A549 (cell line): ENCODE measurements at regions not wholly inside any gene's neighbourhood (a gene's known extent, or its start where the extent isn't known, plus 50 kb on each side); places are given as distances from the start of the nearest gene placed in this dataset.

Experiments
- ATAC-seq, 2 experiments: fragments of 200-7000 bp in 1 of 2; fragments of >200 bp in 1 of 2; cut with Nextera tagmentation in 1 of 2; cut with Tn5 transposase in 1 of 2; 3 replicates each; pipeline versions ENCODE4 v1.8.0 to v1.9.1; 2018 to 2020; ENCODE audit warnings: mild to moderate bottlenecking in 1 of 2, moderate library complexity in 1 of 2
- CTCF ChIA-PET: fragments of 300-600 bp; sonication (Branson Sonifier 250); formaldehyde crosslinking; extraction: SDS; loops from one replicate; lab custom pipeline; 2021; ENCODE audit warnings: antibody characterized with exemption, inconsistent platforms; lab: Yijun Ruan, JAX
- POLR2A ChIA-PET: fragments of 350-600 bp; formaldehyde crosslinking; extraction: SDS; loops from one replicate; lab custom pipeline; 2021; ENCODE audit warnings: antibody characterized with exemption, inconsistent platforms; lab: Yijun Ruan, JAX
- DNase-seq, 2 experiments: peaks; one replicate each; pipeline versions ENCODE4 v3.0.0 to v3.0.0-alpha.2; 2011 to 2016; ENCODE audit warnings: low read depth in 1 of 2, low spot score in 1 of 2
- FAIRE-seq: peaks from 2 replicates; lab custom pipeline; 2011; peaks lifted over from hg19 to GRCh38; lab: Jason Lieb, UNC
- H3K27ac ChIP-seq, 2 experiments: fragments of >200 bp; sonication (Bioruptor Twin); formaldehyde crosslinking; 3 replicates each; pipeline ENCODE4 v1.5.1; 2016 to 2017
- H3K4me1 ChIP-seq: fragments of >200 bp; sonication (Bioruptor Twin); formaldehyde crosslinking; 3 replicates; pipeline ENCODE4 v1.6.1; 2016
- H3K4me2 ChIP-seq: fragments of >200 bp; sonication (Bioruptor Twin); formaldehyde crosslinking; 3 replicates; pipeline ENCODE4 v1.6.1; 2016
- H3K4me3 ChIP-seq: fragments of >200 bp; sonication (Bioruptor Twin); formaldehyde crosslinking; 3 replicates; pipeline ENCODE4 v1.5.1; 2016
- H3K9me3 ChIP-seq: fragments of >200 bp; sonication (Bioruptor Twin); formaldehyde crosslinking; 3 replicates; pipeline ENCODE4 v1.6.1; 2016
- ATOH8 ChIP-seq: fragments of 250-450 bp; sonication (Bioruptor Pico); IDR thresholded peaks from 2 replicates; pipeline ENCODE4 v1.5.0; 2020; ENCODE audit warnings: low read depth, mild to moderate bottlenecking, moderate library complexity
- BCL3 ChIP-seq: fragments of >200 bp; sonication (Bioruptor Twin); formaldehyde crosslinking; IDR thresholded peaks from 3 replicates; pipeline ENCODE4 v1.6.1; 2016
- CBX2 ChIP-seq: fragments of 200-600 bp; sonication (generic); IDR thresholded peaks from 2 replicates; pipeline ENCODE4 v1.6.1; 2016; ENCODE audit warnings: low read depth, mild to moderate bottlenecking, borderline replicate concordance
- CHD4 ChIP-seq: fragments of 200-600 bp; sonication (generic); IDR thresholded peaks from 2 replicates; pipeline ENCODE4 v1.6.1; 2016; ENCODE audit warnings: antibody characterized with exemption, mild to moderate bottlenecking, borderline replicate concordance
- FOSL2 ChIP-seq, 2 experiments: fragments of 450-650 bp in 1 of 2; fragments of >200 bp in 1 of 2; sonication (Bioruptor Twin) in 1 of 2; formaldehyde crosslinking; IDR thresholded peaks; 2 replicates each; pipeline versions ENCODE4 v1.5.0 to v1.6.1; 2016 to 2020; ENCODE audit warnings: mild to moderate bottlenecking in 1 of 2, moderate library complexity in 1 of 2
- HES2 ChIP-seq: fragments of >200 bp; sonication (Bioruptor Twin); formaldehyde crosslinking; IDR thresholded peaks from 2 replicates; pipeline ENCODE4 v1.6.1; 2016
- HEYL ChIP-seq: fragments of 250-450 bp; sonication (Bioruptor Pico); IDR thresholded peaks from 2 replicates; pipeline ENCODE4 v1.8.0; 2021; ENCODE audit warnings: mild to moderate bottlenecking, moderate library complexity
- JUNB ChIP-seq: fragments of >200 bp; sonication (Bioruptor Twin); formaldehyde crosslinking; IDR thresholded peaks from 2 replicates; pipeline ENCODE4 v1.6.1; 2016
- KDM1A ChIP-seq: fragments of 200-600 bp; sonication (generic); IDR thresholded peaks from 2 replicates; pipeline ENCODE4 v1.6.1; 2016; ENCODE audit warnings: low read depth, mild to moderate bottlenecking
- MAFK ChIP-seq: fragments of 450-650 bp; IDR thresholded peaks from 2 replicates; pipeline ENCODE4 v1.6.1; 2014; ENCODE audit not compliant: partially characterized antibody
- NFE2L2 ChIP-seq: fragments of 150-350 bp; conservative IDR thresholded peaks from 2 replicates; pipeline ENCODE4 v1.6.1; 2014; ENCODE audit warnings: low read length
- NPAS2 ChIP-seq: fragments of 250-450 bp; sonication (Bioruptor Pico); IDR thresholded peaks from 2 replicates; pipeline ENCODE4 v1.8.0; 2022; ENCODE audit warnings: mild to moderate bottlenecking, moderate library complexity, borderline replicate concordance
- PBX3 ChIP-seq: IDR thresholded peaks from 2 replicates; pipeline ENCODE4 v1.6.1; 2012
- PHF8 ChIP-seq: fragments of 200-600 bp; sonication (generic); IDR thresholded peaks from 2 replicates; pipeline ENCODE4 v1.6.1; 2016; ENCODE audit warnings: low read depth, mild to moderate bottlenecking, antibody characterized with exemption, moderate library complexity, borderline replicate concordance
- RARB ChIP-seq: fragments of 250-450 bp; sonication (Bioruptor Pico); IDR thresholded peaks from 2 replicates; pipeline ENCODE4 v1.8.0; 2021; ENCODE audit warnings: mild to moderate bottlenecking, moderate library complexity
- REST ChIP-seq: fragments of 200-600 bp; sonication (generic); IDR thresholded peaks from 2 replicates; pipeline ENCODE4 v1.6.1; 2016; ENCODE audit warnings: antibody characterized with exemption, mild to moderate bottlenecking, moderate library complexity
- SREBF2 ChIP-seq: fragments of 450-650 bp; IDR thresholded peaks from 2 replicates; pipeline ENCODE4 v1.6.1; 2014; ENCODE audit warnings: mild to moderate bottlenecking, moderate library complexity
- USF2 ChIP-seq: fragments of 450-650 bp; IDR thresholded peaks from 2 replicates; pipeline ENCODE4 v1.6.1; 2014; ENCODE audit warnings: antibody characterized with exemption
- ZC3H11A ChIP-seq: fragments of 450-650 bp; IDR thresholded peaks from 2 replicates; pipeline ENCODE4 v1.6.1; 2014; ENCODE audit warnings: antibody characterized with exemption, mild to moderate bottlenecking
- ZFP36 ChIP-seq: fragments of 450-650 bp; IDR thresholded peaks from 2 replicates; pipeline ENCODE4 v1.6.1; 2014; ENCODE audit warnings: borderline replicate concordance; ENCODE audit not compliant: partially characterized antibody
- ZSCAN20 ChIP-seq: fragments of 250-450 bp; sonication (Bioruptor Pico); IDR thresholded peaks from 2 replicates; pipeline ENCODE4 v1.8.0; 2022; ENCODE audit warnings: mild to moderate bottlenecking, moderate library complexity
- WGBS: methylation state at CpG from one replicate; pipeline ENCODE4 v1.1.6; 2017; ENCODE audit errors: missing lambda C conversion rate; 5-methylcytosine and 5-hydroxymethylcytosine counted together

- H3K4me3 ChIP-seq = no peak overlapping the region
- WGBS = 45% methylated on average over 6 of the region's 6 CpGs
- 0 out of 3 replicates have a peak, but pooled peaks cover 7% of the 10 kb centered on the region for H3K4me1 ChIP-seq
- peak overlapping the region in 1 of 2 experiments; percentile 17; a peak in 2 of 6 replicates for H3K27ac ChIP-seq
- H3K4me2 ChIP-seq = 0 out of 3 replicates have a peak overlapping the region, but pooled peaks have one; percentile 0
- no peak; a peak in 1 of 6 replicates for ATAC-seq
- H3K9me3 ChIP-seq = no peaks in the 10 kb centered on the region
- DNase-seq = peak in 1 of 2 experiments; percentile 38
- TF ChIP-seq ZC3H11A = no peak
- no peak for TF ChIP-seq ATOH8 (CRISPR knock-in tag)
- no peak for TF ChIP-seq MAFK
- TF ChIP-seq PBX3 = no peak
- no peak for TF ChIP-seq CHD4
- TF ChIP-seq BCL3 = no peak
- no peak for TF ChIP-seq JUNB
- TF ChIP-seq FOSL2 (IDR thresholded peaks at IDR 0.05) = no peak
- no peak for TF ChIP-seq FOSL2 (CRISPR knock-in tag; IDR thresholded peaks at IDR 0.05)
- TF ChIP-seq HES2 = no peak
- TF ChIP-seq SREBF2 = no peak
- no peak for TF ChIP-seq NFE2L2
- TF ChIP-seq ZSCAN20 (CRISPR knock-in tag) = no peak
- no peak for TF ChIP-seq NPAS2 (CRISPR knock-in tag)
- ChIA-PET CTCF (interaction anchor here (0.7 to 1.5 kb wide), 7 partner anchors 12 to 401 kb away, joined by 3 to 5 read pairs (median 3); no protein-coding TSS in a partner anchor), POLR2A (no interaction called here)
- peak; percentile 81 for FAIRE-seq
Measured at GRCh38 chr20:10954137-10954840, 280.5 kb upstream of the JAG1 start.

GRCh38 chr20:10954908-10955580, 281.2 kb upstream of the JAG1 start:
- no peak for ATAC-seq
- ChIA-PET POLR2A (no interaction called here), CTCF (interaction anchor here (0.6 to 1.5 kb wide), 6 partner anchors 11 to 402 kb away, joined by 3 to 5 read pairs (median 3); no protein-coding TSS in a partner anchor)
- no peak overlapping the region for H3K4me3 ChIP-seq
- 0 out of 3 replicates have a peak overlapping the region, but pooled peaks have one; percentile 0 for H3K4me2 ChIP-seq
- 86% methylated on average over 3 of the region's 3 CpGs for WGBS
- 0 out of 3 replicates have a peak, but pooled peaks cover 7% of the 10 kb centered on the region for H3K4me1 ChIP-seq
- TF ChIP-seq ZFP36 (no peak), BCL3 (no peak), PHF8 (no peak), HEYL (CRISPR knock-in tag) (no peak), RARB (CRISPR knock-in tag) (no peak), USF2 (no peak), REST (no peak), KDM1A (no peak), CBX2 (no peak), ZC3H11A (no peak)
- FAIRE-seq = peak; percentile 78
- no peak for DNase-seq
- no peaks in the 10 kb centered on the region for H3K9me3 ChIP-seq
- H3K27ac ChIP-seq = no peak overlapping the region; a peak in 1 of 6 replicates
